Transverse colon (tissue), 3 donors: ENCODE measurements at regions not wholly inside any gene's neighbourhood (a gene's known extent, or its start where the extent isn't known, plus 50 kb on each side); places are given as distances from the start of the nearest gene placed in this dataset.

Experiments
- POLR2A ChIP-seq: fragments of 450-650 bp; IDR thresholded peaks from one replicate; pipeline ENCODE4 v1.6.1; 2016; ENCODE audit warnings: antibody characterized with exemption, mild to moderate bottlenecking, moderate library complexity
- TF ChIP-seq, protein P1 (sequence below), 5 experiments: fragments of 200-600 bp in 3 of 5; fragments of 450-650 bp in 2 of 5; sonication (generic) in 3 of 5; IDR thresholded peaks; 1 replicate in 2 of 5; 2 replicates in 3 of 5; pipeline ENCODE4 v1.5.1; 2016 to 2017; ENCODE audit warnings: antibody characterized with exemption in 5 of 5, inconsistent platforms in 3 of 5, mild to moderate bottlenecking in 2 of 5, moderate library complexity in 1 of 5

DNA sequence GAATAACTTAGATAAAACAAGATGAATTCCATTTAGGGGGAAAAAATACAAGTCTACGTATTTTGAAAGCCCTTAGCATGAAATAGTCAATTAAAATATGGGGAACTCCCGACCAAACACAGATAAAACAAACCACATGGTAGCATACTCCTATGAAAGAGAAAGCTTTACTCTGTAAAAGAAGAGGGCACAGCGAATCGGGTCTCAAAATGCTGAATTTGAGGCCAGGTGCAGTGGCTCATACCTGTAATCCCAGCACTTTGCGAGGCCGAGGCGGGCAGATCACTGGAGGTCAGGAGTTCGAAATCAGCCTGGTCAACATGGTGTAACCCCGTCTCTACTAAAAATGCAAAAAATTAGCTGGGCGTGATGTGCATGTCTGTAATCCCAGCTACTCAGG is 116.9 kb upstream of the TIAM1 start:
- TF ChIP-seq, protein P1, sequence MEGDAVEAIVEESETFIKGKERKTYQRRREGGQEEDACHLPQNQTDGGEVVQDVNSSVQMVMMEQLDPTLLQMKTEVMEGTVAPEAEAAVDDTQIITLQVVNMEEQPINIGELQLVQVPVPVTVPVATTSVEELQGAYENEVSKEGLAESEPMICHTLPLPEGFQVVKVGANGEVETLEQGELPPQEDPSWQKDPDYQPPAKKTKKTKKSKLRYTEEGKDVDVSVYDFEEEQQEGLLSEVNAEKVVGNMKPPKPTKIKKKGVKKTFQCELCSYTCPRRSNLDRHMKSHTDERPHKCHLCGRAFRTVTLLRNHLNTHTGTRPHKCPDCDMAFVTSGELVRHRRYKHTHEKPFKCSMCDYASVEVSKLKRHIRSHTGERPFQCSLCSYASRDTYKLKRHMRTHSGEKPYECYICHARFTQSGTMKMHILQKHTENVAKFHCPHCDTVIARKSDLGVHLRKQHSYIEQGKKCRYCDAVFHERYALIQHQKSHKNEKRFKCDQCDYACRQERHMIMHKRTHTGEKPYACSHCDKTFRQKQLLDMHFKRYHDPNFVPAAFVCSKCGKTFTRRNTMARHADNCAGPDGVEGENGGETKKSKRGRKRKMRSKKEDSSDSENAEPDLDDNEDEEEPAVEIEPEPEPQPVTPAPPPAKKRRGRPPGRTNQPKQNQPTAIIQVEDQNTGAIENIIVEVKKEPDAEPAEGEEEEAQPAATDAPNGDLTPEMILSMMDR (IDR thresholded peaks at IDR 0.05) = no peak
- no peak for TF ChIP-seq POLR2A
